Stimulated activated CD4-positive, alpha-beta T cell treated with anti-CD3 and anti-CD28 coated beads, Interleukin-2, amount 100 ng/mL, for 48 hours (primary cell): ENCODE measurements at regions not wholly inside any gene's neighbourhood (a gene's known extent, or its start where the extent isn't known, plus 50 kb on each side); places are given as distances from the start of the nearest gene placed in this dataset.
"Not testable (repeated sequence)": the region's sequence is repeated elsewhere in the genome, so short reads cannot be mapped to it uniquely, and the experiment has no call there.

Experiments
- DNase-seq, 2 donors: peaks; one replicate each; pipeline ENCODE4 v3.0.0-alpha.2; 2020

DNA sequence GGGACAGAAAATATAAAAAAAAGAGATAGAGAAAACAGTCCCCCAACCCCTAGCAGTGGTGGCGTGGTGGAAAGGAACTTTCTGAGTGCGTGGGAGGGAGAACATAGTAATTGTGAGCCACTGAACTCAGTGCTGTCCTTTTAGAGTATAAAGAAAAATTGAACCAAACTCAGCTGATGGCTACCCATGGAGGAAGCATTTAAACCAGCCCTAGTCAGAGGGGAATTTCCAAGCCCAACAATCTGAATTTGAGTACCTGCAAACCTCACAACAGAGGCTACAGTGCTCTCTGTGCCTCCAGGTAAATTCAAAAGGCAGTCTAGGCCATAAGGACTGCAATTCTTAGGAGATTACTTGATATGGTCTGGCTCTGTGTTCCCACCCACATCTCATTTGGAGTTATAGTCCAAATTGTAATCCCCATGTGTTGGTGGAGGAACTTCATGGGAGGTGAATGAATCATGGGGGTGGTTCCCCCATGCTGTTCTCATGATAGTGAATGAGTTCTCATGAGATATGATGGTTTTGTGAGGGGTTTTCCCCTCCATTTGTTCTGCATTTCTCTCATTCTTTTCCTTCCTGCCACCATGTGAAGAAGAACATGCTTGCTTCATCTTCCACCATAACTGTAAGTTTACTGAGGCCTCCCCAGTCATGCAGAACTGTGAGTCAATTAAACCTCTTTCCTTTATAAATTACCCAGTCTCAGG is 687.8 kb downstream of the FAM181B start:
- DNase-seq = no peak

GRCh38 chr11:82043316-82043715 is 690.3 kb downstream of the FAM181B start:
- DNase-seq = no peak

GRCh38 chr11:82041764-82042163 is 691.9 kb downstream of the FAM181B start:
- DNase-seq = no peak

- no peak for DNase-seq
Observed at GRCh38 chr11:82038154-82038553, 695.5 kb downstream of the FAM181B start.

DNA sequence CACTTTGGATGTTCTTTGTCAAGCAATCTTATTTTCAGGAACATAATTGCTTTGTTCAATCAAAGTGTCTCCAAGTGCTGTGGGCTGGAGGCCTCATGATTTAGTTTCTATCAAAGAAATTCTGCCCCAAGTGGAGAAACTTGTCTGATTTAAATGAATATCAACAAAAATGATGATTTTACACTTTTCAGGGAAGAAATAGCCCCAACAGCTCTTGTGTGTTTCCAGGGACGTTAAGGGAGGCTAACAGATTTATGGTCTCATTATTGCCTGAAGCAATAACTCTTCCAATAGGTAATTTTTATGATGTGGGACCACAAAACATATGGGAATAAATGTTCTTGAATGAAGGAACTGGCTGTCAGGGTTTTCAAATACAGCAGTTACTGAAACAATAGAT is 699.1 kb downstream of the FAM181B start:
- DNase-seq = no peak

DNA sequence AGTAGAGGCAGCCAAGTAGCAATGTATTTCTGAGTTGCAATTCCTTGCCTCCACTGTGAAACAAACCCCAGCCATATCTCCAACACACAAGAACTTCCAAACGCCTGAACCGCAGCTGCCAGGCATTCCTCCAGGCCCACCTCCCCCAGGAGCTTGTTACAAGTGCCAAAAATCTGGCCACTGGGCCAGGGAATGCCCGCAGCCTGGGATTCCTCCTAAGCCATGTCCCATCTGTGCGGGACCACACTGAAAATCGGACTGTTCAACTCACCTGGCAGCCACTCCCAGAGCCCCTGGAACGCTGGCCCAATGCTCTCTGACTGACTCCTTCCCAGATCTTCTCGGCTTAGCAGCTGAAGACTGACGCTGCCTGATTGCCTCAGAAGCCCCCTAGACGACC is 706.3 kb downstream of the FAM181B start:
- DNase-seq = not testable (repeated sequence)

GRCh38 chr11:82024760-82025159 is 708.9 kb downstream of the FAM181B start:
- DNase-seq = no peak

- no peak for DNase-seq
Observed at GRCh38 chr11:82012276-82012675, 721.4 kb downstream of the FAM181B start.

DNA sequence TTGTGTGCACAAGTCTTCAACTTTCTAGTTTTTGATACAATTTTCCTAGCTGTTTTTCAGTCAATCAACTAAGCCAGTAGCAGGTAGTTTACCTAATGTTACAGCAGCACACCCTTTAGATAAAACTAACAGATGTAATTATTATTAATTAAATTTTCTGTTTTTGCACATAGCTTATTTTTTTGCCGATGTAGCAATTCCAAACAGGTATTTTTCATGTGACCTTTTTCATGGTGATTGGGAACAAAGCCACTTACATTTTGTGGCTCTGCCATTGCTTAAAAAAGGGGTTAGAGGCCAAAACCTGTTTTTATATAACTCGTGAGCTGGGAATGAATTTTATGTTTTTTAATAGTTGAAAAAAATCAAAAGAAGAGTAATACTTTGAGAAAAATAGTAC is 724.5 kb downstream of the FAM181B start:
- DNase-seq = no peak

- DNase-seq = no peak
Observed at GRCh38 chr11:82007521-82007920, 726.1 kb downstream of the FAM181B start.

DNA sequence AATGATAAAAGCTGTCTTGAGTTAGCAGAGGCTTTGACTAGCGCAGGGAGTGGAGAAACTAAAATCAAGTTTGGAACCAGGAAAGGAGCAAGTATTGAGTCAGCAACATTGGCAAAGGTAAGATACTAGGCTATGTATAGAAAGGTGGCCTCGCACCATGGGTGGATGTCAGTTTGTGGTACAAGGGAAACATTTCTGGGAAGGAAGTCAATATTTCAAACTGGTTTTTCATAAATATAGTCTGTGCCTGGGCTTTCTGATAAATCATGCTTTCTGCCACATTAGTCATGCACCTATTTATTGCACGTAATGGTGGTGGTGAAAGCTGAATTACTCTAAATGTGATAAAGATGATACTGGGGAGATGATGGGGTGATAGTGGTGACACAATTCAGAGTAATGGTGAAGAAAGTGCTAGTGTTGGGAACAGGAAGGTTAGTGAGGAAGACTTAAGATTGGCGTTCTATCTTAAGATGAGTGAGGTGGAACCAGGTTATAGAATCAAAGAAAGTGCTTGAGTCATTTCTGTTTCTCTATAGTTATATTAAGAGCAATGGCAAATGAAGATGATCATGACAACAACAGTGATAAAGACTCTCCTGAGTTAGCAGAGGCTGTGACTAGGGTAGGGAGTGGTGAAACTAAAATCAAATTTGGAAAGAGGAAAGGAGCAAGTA is 729.0 kb downstream of the FAM181B start:
- DNase-seq = no peak

DNA sequence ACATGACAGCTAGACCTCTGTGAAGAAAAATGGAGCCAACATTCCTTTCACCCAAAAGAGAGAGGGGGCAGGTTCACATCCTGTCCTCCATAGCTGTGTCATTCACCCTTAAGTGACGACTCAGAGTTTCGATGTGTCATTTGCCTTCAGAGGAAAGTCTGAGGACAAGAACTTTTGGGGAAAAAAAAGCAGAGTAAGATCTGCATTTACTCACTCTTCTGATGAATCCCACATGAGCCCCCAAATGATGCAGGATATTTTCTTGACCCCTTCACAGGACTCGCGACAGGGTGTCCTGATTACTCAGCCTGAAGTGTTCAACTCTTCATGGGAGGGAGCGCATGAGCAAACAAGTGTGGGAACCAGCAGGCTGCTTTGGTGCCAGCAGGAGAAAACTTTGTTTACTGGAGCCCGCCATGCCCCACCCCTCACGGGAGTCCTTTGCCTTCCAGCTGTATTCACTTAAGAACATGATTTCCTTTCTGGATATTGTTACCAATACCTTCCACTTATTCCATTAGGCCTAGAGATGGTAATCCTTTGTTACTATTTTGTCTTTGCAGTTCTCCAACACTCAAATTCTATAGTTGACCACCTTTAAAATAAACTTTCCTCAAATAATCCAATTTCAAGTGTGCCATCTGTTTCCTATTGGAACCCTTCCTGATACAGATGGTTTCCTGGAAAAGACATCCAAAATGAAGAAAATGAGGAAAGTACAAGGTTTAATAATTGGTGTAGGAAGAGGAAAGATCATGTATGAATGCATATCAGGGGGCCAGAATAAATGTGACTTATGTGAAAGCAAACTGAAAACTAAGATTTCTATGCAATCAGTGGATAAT is 729.8 kb downstream of the FAM181B start:
- DNase-seq = peak in 1 of 2 donors; percentile 6

GRCh38 chr11:82003024-82003423 is 730.6 kb downstream of the FAM181B start:
- DNase-seq = no peak

GRCh38 chr11:81995889-81996288 is 737.8 kb downstream of the FAM181B start:
- DNase-seq = no peak

DNA sequence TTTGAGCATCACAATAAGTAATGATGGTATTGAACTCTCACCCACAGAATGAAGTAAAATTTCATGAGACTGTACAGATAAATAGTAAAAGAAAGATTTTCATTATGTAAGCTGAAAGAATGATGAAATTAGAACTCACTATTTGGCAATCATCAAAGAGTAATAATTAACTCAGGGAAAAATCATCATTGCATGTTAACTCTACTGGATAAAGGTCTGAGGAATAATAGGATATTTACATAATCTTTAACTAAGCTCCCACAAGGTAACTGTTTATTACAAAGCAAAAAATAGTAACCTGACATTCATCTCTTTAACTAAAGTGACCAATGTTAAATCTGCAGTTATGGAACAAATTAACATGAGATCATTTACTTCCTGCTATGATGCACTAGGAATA is 739.9 kb downstream of the FAM181B start:
- no peak for DNase-seq

DNA sequence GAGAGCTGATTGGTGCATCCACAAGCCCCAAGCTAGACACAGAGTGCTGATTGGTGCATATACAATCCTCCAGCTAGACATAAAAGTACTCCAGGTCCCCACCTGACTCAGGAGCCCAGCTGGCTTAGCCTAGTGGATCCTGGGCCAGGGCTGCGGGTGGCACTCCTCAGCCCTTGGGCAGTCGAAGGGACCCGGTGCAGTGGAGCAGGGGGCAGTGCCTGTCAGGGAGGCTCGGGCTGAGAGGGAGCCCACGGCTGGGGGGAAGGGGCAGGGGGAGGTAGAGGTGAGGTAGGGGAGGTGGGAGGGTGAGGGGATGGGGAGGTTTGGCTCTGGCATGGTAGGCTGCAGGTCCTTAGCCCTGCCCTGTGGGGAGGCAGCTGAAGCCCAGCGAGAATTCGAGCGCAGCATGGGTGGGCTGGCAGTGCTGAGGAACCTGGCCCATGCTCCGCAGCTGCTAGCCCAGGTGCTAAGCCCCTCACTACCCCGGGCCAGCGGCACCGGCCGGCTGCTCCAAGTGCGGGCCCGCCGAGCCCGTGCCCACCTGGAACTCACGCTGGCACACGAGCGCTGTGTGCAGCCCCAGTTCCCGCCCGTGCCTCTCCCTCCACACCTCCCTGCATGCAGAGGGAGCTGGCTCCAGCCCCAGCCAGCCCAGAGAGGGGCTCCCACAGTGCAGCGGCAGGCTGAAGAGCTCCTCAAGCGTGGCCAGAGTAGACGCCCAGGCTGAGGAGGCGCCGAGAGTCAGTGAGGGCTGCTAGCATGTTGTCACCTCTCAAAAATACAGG is 742.8 kb downstream of the FAM181B start:
- no peak for DNase-seq

DNA sequence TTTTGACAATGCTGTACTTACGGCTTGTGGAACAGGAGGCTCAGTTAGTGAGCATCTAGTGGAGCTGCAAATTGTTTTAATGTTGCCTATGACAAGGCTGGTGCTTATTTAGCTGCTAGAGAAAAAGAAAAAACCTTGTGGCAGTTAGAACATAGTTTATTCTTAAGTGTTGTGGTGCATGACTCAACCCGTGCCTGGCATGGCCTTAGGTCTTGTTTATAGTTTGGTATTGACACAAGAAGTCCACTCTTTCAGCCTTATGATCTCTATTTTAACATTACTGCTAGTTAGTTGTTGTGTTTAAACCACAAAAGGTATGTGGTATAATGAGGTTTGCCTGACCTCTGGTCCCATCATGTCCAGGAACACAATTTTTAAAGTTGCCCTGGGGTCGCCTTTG is 744.6 kb downstream of the FAM181B start:
- DNase-seq = no peak

DNA sequence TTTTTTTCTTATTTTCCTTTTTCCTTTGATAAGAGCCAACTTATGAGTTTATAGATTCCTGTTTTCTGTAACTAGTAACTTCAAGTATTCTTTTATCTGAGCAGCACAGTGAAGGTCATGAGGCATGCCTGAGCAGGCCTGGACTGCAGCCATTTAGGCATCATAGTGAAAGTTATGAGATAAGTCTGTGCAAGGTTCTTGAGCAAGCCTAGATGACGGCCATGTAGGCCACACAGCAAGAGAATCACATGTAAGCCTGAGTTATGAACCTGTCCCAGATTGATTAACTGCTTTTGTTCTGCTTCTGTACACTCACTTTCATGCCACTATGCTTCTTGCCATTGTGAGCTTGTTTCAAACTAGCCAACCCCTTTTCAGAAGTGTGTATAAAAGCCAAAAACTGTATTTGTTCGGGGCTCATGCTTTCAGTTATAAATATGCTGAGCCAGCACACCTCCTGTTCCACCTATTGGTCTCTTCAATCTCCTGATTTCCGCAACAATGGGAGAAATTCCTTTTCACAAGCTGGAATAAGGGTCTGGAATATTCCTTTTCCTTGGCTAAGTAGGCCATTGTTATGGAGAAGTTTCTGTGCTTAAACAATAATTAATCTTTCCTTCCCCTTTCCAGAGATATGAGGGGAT is 745.7 kb downstream of the FAM181B start:
- DNase-seq = no peak

- no peak for DNase-seq
Observed at GRCh38 chr11:81986556-81987161, 747.0 kb downstream of the FAM181B start.

GRCh38 chr11:81979448-81979847 is 754.2 kb downstream of the FAM181B start:
- DNase-seq = no peak

DNA sequence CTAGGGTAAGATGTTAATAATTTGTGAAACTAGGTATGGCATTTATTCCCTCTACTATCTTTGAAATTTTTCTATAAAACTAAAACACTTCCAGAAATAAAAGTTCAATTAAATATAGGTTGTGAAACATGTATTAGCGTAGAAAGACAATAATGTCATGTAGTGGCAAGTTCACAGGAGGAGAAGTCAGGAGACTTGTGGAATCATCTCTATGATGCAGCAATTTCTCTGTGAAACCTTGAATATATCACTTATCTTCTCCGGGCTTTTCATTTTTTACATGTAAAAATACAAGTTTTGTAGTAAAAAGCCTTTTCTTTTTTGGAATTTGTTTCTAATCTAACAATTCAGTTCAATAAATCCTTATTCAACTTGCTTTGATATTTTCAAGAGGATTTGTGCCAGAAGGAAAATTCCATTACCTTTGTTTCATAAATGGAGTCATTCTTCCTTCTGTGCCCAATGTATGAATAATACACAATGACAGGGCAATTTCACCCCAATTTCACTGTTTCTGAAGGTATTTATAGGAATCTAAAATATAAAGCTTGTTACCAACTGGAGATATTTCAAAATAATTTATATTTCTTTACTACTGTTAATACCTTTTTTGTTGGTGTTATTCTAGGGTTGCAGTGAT is 758.3 kb downstream of the FAM181B start:
- DNase-seq = no peak
